OCI-LY3 (cell line): ENCODE measurements at regions not wholly inside any gene's neighbourhood (a gene's known extent, or its start where the extent isn't known, plus 50 kb on each side); places are given as distances from the start of the nearest gene placed in this dataset.
"Not testable (repeated sequence)": the region's sequence is repeated elsewhere in the genome, so short reads cannot be mapped to it uniquely, and the experiment has no call there.

Experiments used
- H2AFZ ChIP-seq: fragments of 200-600, 300-600 bp; shearing (Covaris generic); 2 replicates; pipeline ENCODE4 v1.6.0; 2014; ENCODE audit warnings: antibody characterized with exemption, low read depth, low read length
- H3K27ac ChIP-seq: fragments of 200-600, 300-600 bp; sonication (generic); 2 replicates; pipeline ENCODE4 v1.5.1; 2014; ENCODE audit warnings: mild to moderate bottlenecking, low read length, moderate library complexity, mixed read lengths
- H3K27me3 ChIP-seq: fragments of 200-600, 300-600 bp; sonication (generic); 2 replicates; pipeline ENCODE4 v1.6.1; 2014; ENCODE audit warnings: low read depth, low read length, mixed read lengths
- H3K36me3 ChIP-seq: fragments of 200-600, 300-600 bp; sonication (generic); replicated peaks from 2 replicates; pipeline ENCODE3; 2014; ENCODE audit warnings: low read depth, low read length, mixed read lengths
- H3K4me1 ChIP-seq: fragments of 300-600, 200-600 bp; sonication (generic); 2 replicates; pipeline ENCODE4 v1.6.1; 2014; ENCODE audit warnings: low read length, mixed read lengths
- H3K4me2 ChIP-seq: fragments of 200-600, 300-600 bp; sonication (generic); 2 replicates; pipeline ENCODE4 v1.6.1; 2014; ENCODE audit warnings: low read length, mixed read lengths
- H3K4me3 ChIP-seq: fragments of 300-600, 200-600 bp; sonication (generic); 2 replicates; pipeline ENCODE4 v1.5.1; 2014; ENCODE audit warnings: antibody characterized with exemption, mild to moderate bottlenecking, low read length, moderate library complexity
- H3K79me2 ChIP-seq: fragments of 300-600, 200-600 bp; shearing (Covaris generic); 2 replicates; pipeline ENCODE4 v1.6.1; 2014; ENCODE audit warnings: mild to moderate bottlenecking, low read length, mixed read lengths
- H3K9ac ChIP-seq: fragments of 300-600, 200-600 bp; shearing (Covaris generic); 2 replicates; pipeline ENCODE4 v1.6.0; 2014; ENCODE audit warnings: mild to moderate bottlenecking, low read length, moderate library complexity
- H3K9me3 ChIP-seq: fragments of 200-600, 300-600 bp; shearing (Covaris generic); 2 replicates; pipeline ENCODE4 v1.6.1; 2014; ENCODE audit warnings: low read length, mixed read lengths; ENCODE audit not compliant: insufficient read depth
- H4K20me1 ChIP-seq: fragments of 200-600, 300-600 bp; sonication (generic); 2 replicates; pipeline ENCODE4 v1.6.1; 2016; ENCODE audit warnings: low read length, mixed read lengths; ENCODE audit not compliant: insufficient read depth
- EZH2phosphoT487 ChIP-seq: fragments of 200-600 bp; shearing (Covaris generic); IDR thresholded peaks from 2 replicates; pipeline ENCODE4 v1.6.1; 2018; ENCODE audit warnings: antibody characterized with exemption, mixed run types, low read depth
- TF ChIP-seq, protein P1 (sequence below): fragments of 200-600, 300-600 bp; sonication (generic); IDR thresholded peaks from 2 replicates; pipeline ENCODE4 v1.5.1; 2014; ENCODE audit warnings: antibody characterized with exemption, low read length, low read depth

- no peak overlapping the region; the same call in 1 of the 2 replicates for H2AFZ ChIP-seq
- no peak for TF ChIP-seq EZH2phosphoT487
- TF ChIP-seq, protein P1, sequence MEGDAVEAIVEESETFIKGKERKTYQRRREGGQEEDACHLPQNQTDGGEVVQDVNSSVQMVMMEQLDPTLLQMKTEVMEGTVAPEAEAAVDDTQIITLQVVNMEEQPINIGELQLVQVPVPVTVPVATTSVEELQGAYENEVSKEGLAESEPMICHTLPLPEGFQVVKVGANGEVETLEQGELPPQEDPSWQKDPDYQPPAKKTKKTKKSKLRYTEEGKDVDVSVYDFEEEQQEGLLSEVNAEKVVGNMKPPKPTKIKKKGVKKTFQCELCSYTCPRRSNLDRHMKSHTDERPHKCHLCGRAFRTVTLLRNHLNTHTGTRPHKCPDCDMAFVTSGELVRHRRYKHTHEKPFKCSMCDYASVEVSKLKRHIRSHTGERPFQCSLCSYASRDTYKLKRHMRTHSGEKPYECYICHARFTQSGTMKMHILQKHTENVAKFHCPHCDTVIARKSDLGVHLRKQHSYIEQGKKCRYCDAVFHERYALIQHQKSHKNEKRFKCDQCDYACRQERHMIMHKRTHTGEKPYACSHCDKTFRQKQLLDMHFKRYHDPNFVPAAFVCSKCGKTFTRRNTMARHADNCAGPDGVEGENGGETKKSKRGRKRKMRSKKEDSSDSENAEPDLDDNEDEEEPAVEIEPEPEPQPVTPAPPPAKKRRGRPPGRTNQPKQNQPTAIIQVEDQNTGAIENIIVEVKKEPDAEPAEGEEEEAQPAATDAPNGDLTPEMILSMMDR: no peak
- H3K4me3 ChIP-seq: no peak overlapping the region
- no peak overlapping the region for H3K4me2 ChIP-seq
- peaks cover 7% of the 10 kb centered on the region for H3K4me1 ChIP-seq
- H3K9me3 ChIP-seq: no peaks in the 10 kb centered on the region; the same call in 1 of the 2 replicates
- H4K20me1 ChIP-seq: no peaks in the 10 kb centered on the region
- H3K79me2 ChIP-seq: no peaks in the 10 kb centered on the region
- H3K27ac ChIP-seq: no peak overlapping the region
- no peak overlapping the region for H3K9ac ChIP-seq
- no peaks in the 10 kb centered on the region for H3K27me3 ChIP-seq
- no peaks in the 10 kb centered on the region for H3K36me3 ChIP-seq
These were observed 874.1 kb upstream of the B3GALT2 start for GRCh38 chr1:194060481-194060880.

DNA sequence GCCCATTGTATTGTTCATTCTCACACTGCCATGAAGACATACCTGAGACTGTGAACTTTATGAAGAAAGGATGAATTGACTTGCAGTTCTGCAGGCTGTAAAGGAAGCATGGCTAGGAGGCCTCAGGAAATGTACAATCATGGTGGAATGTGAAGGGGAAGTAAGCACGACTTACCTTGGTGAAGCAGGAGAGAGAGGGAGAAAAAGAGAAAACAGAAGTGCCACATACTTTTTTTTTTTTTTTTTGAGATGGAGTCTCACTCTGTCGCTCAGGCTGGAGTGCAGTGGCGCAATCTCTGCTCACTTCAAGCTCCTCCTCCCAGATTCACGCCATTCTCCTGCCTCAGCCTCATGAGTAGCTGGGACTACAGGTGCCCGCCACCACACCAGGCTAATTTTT is 871.9 kb upstream of the B3GALT2 start:
- not testable (repeated sequence) for H3K9me3 ChIP-seq, H3K79me2 ChIP-seq, H3K4me3 ChIP-seq, H2AFZ ChIP-seq, H3K27me3 ChIP-seq, H3K4me2 ChIP-seq, H3K9ac ChIP-seq, H3K27ac ChIP-seq, H4K20me1 ChIP-seq, H3K36me3 ChIP-seq
- peaks cover 10% of the 10 kb centered on the region for H3K4me1 ChIP-seq

- Histone ChIP-seq H2AFZ (no peak overlapping the region), H3K4me1 (peaks cover 22% of the 10 kb centered on the region), H3K9me3 (no peaks in the 10 kb centered on the region), H3K79me2 (no peaks in the 10 kb centered on the region), H3K27me3 (no peaks in the 10 kb centered on the region), H3K4me2 (no peak overlapping the region), H3K27ac (no peak overlapping the region), H3K36me3 (no peaks in the 10 kb centered on the region), H3K9ac (no peak overlapping the region), H4K20me1 (no peaks in the 10 kb centered on the region), H3K4me3 (no peak overlapping the region)
- TF ChIP-seq, protein P1: no peak
- TF ChIP-seq EZH2phosphoT487: no peak
These were observed 869.8 kb upstream of the B3GALT2 start for GRCh38 chr1:194056169-194056568.

DNA sequence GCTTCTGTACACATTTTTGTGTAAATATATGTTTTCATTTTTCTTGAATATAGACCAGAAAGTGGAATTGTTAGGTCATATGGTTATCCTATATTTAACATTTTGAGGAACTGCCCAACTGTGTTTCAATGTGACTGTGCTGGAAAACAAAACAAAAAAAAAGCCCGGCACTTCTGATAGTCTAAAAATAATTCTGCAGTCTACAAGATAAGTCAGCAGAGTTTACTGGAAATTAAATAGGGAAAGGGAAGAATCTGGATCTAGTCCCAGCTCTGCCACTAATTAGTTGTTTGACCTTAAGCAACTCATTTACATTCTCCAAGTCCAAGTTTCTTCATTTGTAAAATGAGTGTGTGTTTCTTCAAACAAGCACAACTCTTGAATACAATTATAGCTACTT is 869.1 kb upstream of the B3GALT2 start:
- H3K4me1 ChIP-seq: peaks cover 22% of the 10 kb centered on the region
- TF ChIP-seq, protein P1: no peak
- no peak for TF ChIP-seq EZH2phosphoT487
- no peaks in the 10 kb centered on the region for H3K9me3 ChIP-seq
- no peak overlapping the region for H3K4me3 ChIP-seq
- H3K79me2 ChIP-seq: no peaks in the 10 kb centered on the region
- no peak overlapping the region for H3K9ac ChIP-seq
- no peaks in the 10 kb centered on the region for H3K36me3 ChIP-seq
- H2AFZ ChIP-seq: no peak overlapping the region
- no peak overlapping the region for H3K27ac ChIP-seq
- no peak overlapping the region for H3K4me2 ChIP-seq
- H4K20me1 ChIP-seq: no peaks in the 10 kb centered on the region
- H3K27me3 ChIP-seq: no peaks in the 10 kb centered on the region
